ENCODE measurements at regions not wholly inside any gene's neighbourhood (a gene's known extent, or its start where the extent isn't known, plus 50 kb on each side); places are given as distances from the start of the nearest gene placed in this dataset.

- no peak for TF ChIP-seq POLR2AphosphoS5 (IDR thresholded peaks at IDR 0.05)
- no peak for TF ChIP-seq CTCF (IDR thresholded peaks at IDR 0.05)
- TF ChIP-seq POLR2A (IDR thresholded peaks at IDR 0.05), result no peak
- no peak for TF ChIP-seq EP300 (IDR thresholded peaks at IDR 0.05)
- Histone ChIP-seq H3K4me3 (no peak overlapping the region), H3K36me3 (no peaks in the 10 kb centered on the region), H3K9me3 (no peaks in the 10 kb centered on the region), H3K27me3 (no peaks in the 10 kb centered on the region), H3K27ac (no peak overlapping the region), H3K4me1 (no peaks in the 10 kb centered on the region)
- 71% methylated on average over 1 of the region's 1 CpG for WGBS
- no peak for DNase-seq (ENCODE audit: low spot score in 2 of 2)
Measured at GRCh38 chr15:72888211-72888610, 104.7 kb upstream of the ADPGK start.

GRCh38 chr15:72887376-72887775 lies 103.8 kb upstream of the ADPGK start:
- no peak overlapping the region for H3K27ac ChIP-seq
- H3K9me3 ChIP-seq, result no peaks in the 10 kb centered on the region
- DNase-seq (ENCODE audit: low spot score in 2 of 2), result no peak
- TF ChIP-seq POLR2A (IDR thresholded peaks at IDR 0.05), result no peak
- no peak for TF ChIP-seq CTCF (IDR thresholded peaks at IDR 0.05)
- TF ChIP-seq POLR2AphosphoS5 (IDR thresholded peaks at IDR 0.05), result no peak
- TF ChIP-seq EP300 (IDR thresholded peaks at IDR 0.05), result no peak
- WGBS, result 22% methylated on average over 1 of the region's 1 CpG
- H3K27me3 ChIP-seq, result no peaks in the 10 kb centered on the region
- H3K4me3 ChIP-seq, result no peak overlapping the region
- H3K4me1 ChIP-seq, result no peaks in the 10 kb centered on the region
- no peaks in the 10 kb centered on the region for H3K36me3 ChIP-seq

GRCh38 chr15:72884311-72884710 lies 100.8 kb upstream of the ADPGK start:
- no peak overlapping the region for H3K27ac ChIP-seq
- H3K9me3 ChIP-seq, result no peaks in the 10 kb centered on the region
- H3K4me1 ChIP-seq, result no peaks in the 10 kb centered on the region
- no peak overlapping the region for H3K4me3 ChIP-seq
- TF ChIP-seq POLR2A (IDR thresholded peaks at IDR 0.05) (no peak), EP300 (IDR thresholded peaks at IDR 0.05) (no peak), POLR2AphosphoS5 (IDR thresholded peaks at IDR 0.05) (no peak), CTCF (IDR thresholded peaks at IDR 0.05) (no peak)
- no peak for DNase-seq (ENCODE audit: low spot score in 2 of 2)
- H3K27me3 ChIP-seq, result no peaks in the 10 kb centered on the region
- WGBS, result 97% methylated on average over 7 of the region's 7 CpGs
- no peaks in the 10 kb centered on the region for H3K36me3 ChIP-seq

- Histone ChIP-seq H3K27ac (no peak overlapping the region), H3K9me3 (no peaks in the 10 kb centered on the region), H3K36me3 (no peaks in the 10 kb centered on the region), H3K4me1 (no peaks in the 10 kb centered on the region), H3K4me3 (no peak overlapping the region), H3K27me3 (peaks cover 3% of the 10 kb centered on the region)
- TF ChIP-seq EP300 (IDR thresholded peaks at IDR 0.05), result no peak
- DNase-seq (ENCODE audit: low spot score in 2 of 2), result no peak
- 68% methylated on average over 12 of the region's 12 CpGs for WGBS
Measured at GRCh38 chr15:72873379-72874233, 90.0 kb upstream of the ADPGK start.

GRCh38 chr15:72872066-72872845 lies 88.7 kb upstream of the ADPGK start:
- DNase-seq (ENCODE audit: low spot score in 2 of 2), result no peak
- no peaks in the 10 kb centered on the region for H3K36me3 ChIP-seq
- H3K9me3 ChIP-seq, result no peaks in the 10 kb centered on the region

More at GRCh38 chr15:72872066-72872845, 88.7 kb upstream of the ADPGK start:
- Histone ChIP-seq H3K27ac (no peak overlapping the region), H3K4me3 (no peak overlapping the region), H3K4me1 (no peaks in the 10 kb centered on the region), H3K27me3 (peaks cover 3% of the 10 kb centered on the region)
- TF ChIP-seq EP300 (IDR thresholded peaks at IDR 0.05), result no peak
- no peak for TF ChIP-seq CTCF (IDR thresholded peaks at IDR 0.05)
- TF ChIP-seq POLR2AphosphoS5 (IDR thresholded peaks at IDR 0.05), result no peak
- TF ChIP-seq POLR2A (IDR thresholded peaks at IDR 0.05), result no peak
- 70% methylated on average over 10 of the region's 10 CpGs for WGBS

Data from suprapubic skin (tissue), 4 donors.